Caco-2 (cell line): ENCODE measurements at regions not wholly inside any gene's neighbourhood (a gene's known extent, or its start where the extent isn't known, plus 50 kb on each side); places are given as distances from the start of the nearest gene placed in this dataset.
A peak's percentile ranks its signal among the peaks of the same experiment; 100 is the strongest.

Experiments used
- BruUV-seq: library from RNA; stranded (reverse); fragments of 400-500 nt; replicated peaks from 2 replicates; lab custom pipeline; 2021; lab: Mats Ljungman, UMichigan
- CTCF ChIA-PET: fragments of 300-600 bp; sonication (Branson Sonifier 250); formaldehyde crosslinking; loops from one replicate; lab custom pipeline; 2022; ENCODE audit warnings: antibody characterized with exemption; lab: Charles Lee
- POLR2A ChIA-PET: fragments of 300-600 bp; sonication (Branson Sonifier 250); formaldehyde crosslinking; loops from one replicate; lab custom pipeline; 2022; ENCODE audit warnings: antibody characterized with exemption; lab: Charles Lee
- DNase-seq, 2 experiments: peaks; one replicate each; pipeline versions ENCODE4 v3.0.0 to v3.0.0-alpha.2; 2020 to 2022
- H3K27me3 ChIP-seq: replicated peaks from 2 replicates; pipeline ENCODE4 v1.6.0; 2011; ENCODE audit warnings: low read length; ENCODE audit not compliant: control insufficient read depth, insufficient read depth
- H3K36me3 ChIP-seq: 2 replicates; pipeline ENCODE4 v1.5.1; 2011; ENCODE audit warnings: low read length; ENCODE audit not compliant: control insufficient read depth, insufficient read depth
- H3K4me1 ChIP-seq: fragments of 250-450 bp; sonication (Bioruptor Pico); 2 replicates; pipeline ENCODE4 v1.5.1; 2020; ENCODE audit warnings: mild to moderate bottlenecking
- H3K4me3 ChIP-seq: 2 replicates; pipeline ENCODE4 v1.5.1; 2011; ENCODE audit warnings: low read depth, mild to moderate bottlenecking, control low read depth, low read length
- H3K9me3 ChIP-seq: fragments of 250-450 bp; sonication (Bioruptor Pico); 2 replicates; pipeline ENCODE4 v1.5.1; 2020; ENCODE audit warnings: mild to moderate bottlenecking, moderate library complexity
- H3K27ac Mint-ChIP-seq: one replicate; pipeline ENCODE4 v1.8.0; 2022; ENCODE audit warnings: mixed read lengths; ENCODE audit not compliant: unreplicated experiment
- H3K27me3 Mint-ChIP-seq: one replicate; pipeline ENCODE4 v1.8.0; 2022; ENCODE audit warnings: mixed read lengths; ENCODE audit not compliant: insufficient read depth, unreplicated experiment
- H3K36me3 Mint-ChIP-seq: one replicate; pipeline ENCODE4 v1.8.0; 2022; ENCODE audit warnings: mild to moderate bottlenecking, mixed read lengths; ENCODE audit not compliant: insufficient read depth, unreplicated experiment
- H3K4me1 Mint-ChIP-seq: one replicate; pipeline ENCODE4 v1.8.0; 2022; ENCODE audit warnings: low read depth, mixed read lengths; ENCODE audit not compliant: unreplicated experiment
- H3K4me3 Mint-ChIP-seq: one replicate; pipeline ENCODE4 v1.8.0; 2022; ENCODE audit warnings: mild to moderate bottlenecking, moderate library complexity, mixed read lengths; ENCODE audit not compliant: unreplicated experiment
- H3K9me3 Mint-ChIP-seq: one replicate; pipeline ENCODE4 v1.8.0; 2022; ENCODE audit warnings: mixed read lengths; ENCODE audit not compliant: unreplicated experiment
- CTCF ChIP-seq, 2 experiments: fragments of 200-600 bp in 1 of 2; IDR thresholded peaks; 1 replicate in 1 of 2; 2 replicates in 1 of 2; pipeline versions ENCODE4 v1.5.1 to v1.8.0; 2011 to 2022; ENCODE audit warnings: antibody characterized with exemption in 1 of 2, control low read depth in 1 of 2, inconsistent platforms in 1 of 2, low read depth in 1 of 2, low read length in 1 of 2, mild to moderate bottlenecking in 1 of 2, moderate library complexity in 1 of 2; ENCODE audit not compliant: insufficient read depth in 1 of 2, severe bottlenecking in 1 of 2, unreplicated experiment in 1 of 2
- intact Hi-C: fragments of 100-400 bp; cut with micrococcal nuclease; formaldehyde crosslinking; loops from one replicate; pipeline ENCODE4 v1.10.0; 2022; ENCODE audit not compliant: unreplicated experiment

DNA sequence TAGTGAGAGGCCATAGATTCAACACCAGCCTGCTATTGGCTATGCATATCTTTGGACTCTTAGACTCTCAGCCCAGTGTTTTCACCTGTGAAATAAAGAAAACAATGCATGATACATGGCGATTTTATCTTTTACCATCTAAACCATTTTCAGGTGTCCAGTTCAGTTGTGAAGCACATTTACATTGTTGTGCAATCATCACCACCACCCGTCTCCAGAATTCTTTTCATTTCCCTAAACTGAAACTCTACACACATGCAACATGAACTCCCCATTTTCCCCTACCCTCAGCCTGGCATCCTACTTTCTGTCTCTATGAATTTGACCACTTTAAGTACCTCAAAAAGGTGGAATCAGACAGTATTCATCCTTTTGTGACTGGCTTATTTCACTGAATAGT is 420.6 kb downstream of the MED10 start:
- no peak for DNase-seq
- no peak overlapping the region for H3K4me3 Mint-ChIP-seq
- Histone ChIP-seq H3K4me3 (no peak overlapping the region), H3K36me3 (no peaks in the 10 kb centered on the region), H3K4me1 (no peaks in the 10 kb centered on the region), H3K9me3 (no peaks in the 10 kb centered on the region), H3K27me3 (no peaks in the 10 kb centered on the region; the same call in 1 of the 2 replicates)
- intact Hi-C loops: no loop called here
- no TSS peak for BruUV-seq
- H3K27ac Mint-ChIP-seq: no peak overlapping the region
- ChIA-PET CTCF (no interaction called here), POLR2A (no interaction called here)
- H3K36me3 Mint-ChIP-seq: no peaks in the 10 kb centered on the region
- H3K27me3 Mint-ChIP-seq: peaks cover 10% of the 10 kb centered on the region
- TF ChIP-seq CTCF (IDR thresholded peaks at IDR 0.05; ENCODE audit: insufficient read depth in 1 of 2, low read depth in 1 of 2, low read length in 1 of 2, severe bottlenecking in 1 of 2, unreplicated experiment in 1 of 2): no peak
- H3K4me1 Mint-ChIP-seq: no peaks in the 10 kb centered on the region
- no peaks in the 10 kb centered on the region for H3K9me3 Mint-ChIP-seq

- no TSS peak for BruUV-seq
- Histone ChIP-seq H3K4me1 (no peaks in the 10 kb centered on the region), H3K36me3 (no peaks in the 10 kb centered on the region), H3K27me3 (no peaks in the 10 kb centered on the region; the same call in 1 of the 2 replicates), H3K4me3 (no peak overlapping the region), H3K9me3 (no peaks in the 10 kb centered on the region)
- H3K36me3 Mint-ChIP-seq: no peaks in the 10 kb centered on the region
- CTCF ChIA-PET: no interaction called here
- peak overlapping the region; percentile 28 for H3K27ac Mint-ChIP-seq
- no peak overlapping the region for H3K4me3 Mint-ChIP-seq
- H3K27me3 Mint-ChIP-seq: peaks cover 14% of the 10 kb centered on the region
- intact Hi-C loops: no loop called here
- H3K9me3 Mint-ChIP-seq: no peaks in the 10 kb centered on the region
- no peaks in the 10 kb centered on the region for H3K4me1 Mint-ChIP-seq
- no peak for DNase-seq
- POLR2A ChIA-PET: no interaction called here
- no peak for TF ChIP-seq CTCF (IDR thresholded peaks at IDR 0.05; ENCODE audit: insufficient read depth in 1 of 2, low read depth in 1 of 2, low read length in 1 of 2, severe bottlenecking in 1 of 2, unreplicated experiment in 1 of 2)
Observed at GRCh38 chr5:5954275-5954598, 424.1 kb downstream of the MED10 start.

DNA sequence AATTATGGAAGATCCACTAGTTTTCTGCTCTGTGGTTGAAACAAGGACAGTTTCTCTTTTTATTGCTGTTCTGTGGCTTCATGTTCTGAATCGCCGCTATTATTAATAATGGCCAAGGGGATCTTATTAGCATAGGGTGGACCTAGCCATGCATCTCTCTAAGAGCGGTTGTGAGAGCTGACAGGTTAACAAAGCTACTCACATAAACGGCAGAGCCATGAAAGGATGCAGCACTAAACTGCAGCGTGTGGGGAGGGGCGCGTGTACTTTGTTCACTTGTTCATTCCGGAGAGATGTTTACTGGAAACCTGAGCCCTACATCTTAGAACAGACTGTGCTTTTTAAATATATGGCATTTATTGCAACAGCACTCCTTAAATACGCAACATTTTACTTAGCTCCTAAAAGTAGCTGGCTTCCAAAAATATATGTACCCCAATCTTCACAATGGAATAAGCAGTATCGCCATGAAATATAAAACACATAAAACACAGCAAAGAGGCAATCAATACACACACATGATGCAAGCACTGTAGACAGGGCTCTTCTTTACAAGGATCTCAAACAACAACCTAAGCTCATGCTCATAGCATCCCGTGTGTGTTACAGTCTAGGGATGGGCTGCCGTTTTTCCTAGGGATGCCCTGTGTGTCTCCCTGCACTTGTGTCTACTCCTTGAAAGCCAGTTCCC is 424.6 kb downstream of the MED10 start:
- intact Hi-C loops: no loop called here
- Histone ChIP-seq H3K4me1 (no peaks in the 10 kb centered on the region), H3K27me3 (no peaks in the 10 kb centered on the region; the same call in 1 of the 2 replicates), H3K9me3 (no peaks in the 10 kb centered on the region), H3K36me3 (no peaks in the 10 kb centered on the region), H3K4me3 (no peak overlapping the region)
- POLR2A ChIA-PET: no interaction called here
- Mint-ChIP-seq H3K27me3 (peaks cover 14% of the 10 kb centered on the region), H3K9me3 (no peaks in the 10 kb centered on the region), H3K27ac (no peak overlapping the region), H3K4me1 (no peaks in the 10 kb centered on the region), H3K36me3 (no peaks in the 10 kb centered on the region), H3K4me3 (no peak overlapping the region)
- no peak for DNase-seq
- no peak for TF ChIP-seq CTCF (IDR thresholded peaks at IDR 0.05; ENCODE audit: insufficient read depth in 1 of 2, low read depth in 1 of 2, low read length in 1 of 2, severe bottlenecking in 1 of 2, unreplicated experiment in 1 of 2)
- BruUV-seq: no TSS peak
- CTCF ChIA-PET: no interaction called here
